ENCODE measurements at regions not wholly inside any gene's neighbourhood (a gene's known extent, or its start where the extent isn't known, plus 50 kb on each side); places are given as distances from the start of the nearest gene placed in this dataset.

DNA sequence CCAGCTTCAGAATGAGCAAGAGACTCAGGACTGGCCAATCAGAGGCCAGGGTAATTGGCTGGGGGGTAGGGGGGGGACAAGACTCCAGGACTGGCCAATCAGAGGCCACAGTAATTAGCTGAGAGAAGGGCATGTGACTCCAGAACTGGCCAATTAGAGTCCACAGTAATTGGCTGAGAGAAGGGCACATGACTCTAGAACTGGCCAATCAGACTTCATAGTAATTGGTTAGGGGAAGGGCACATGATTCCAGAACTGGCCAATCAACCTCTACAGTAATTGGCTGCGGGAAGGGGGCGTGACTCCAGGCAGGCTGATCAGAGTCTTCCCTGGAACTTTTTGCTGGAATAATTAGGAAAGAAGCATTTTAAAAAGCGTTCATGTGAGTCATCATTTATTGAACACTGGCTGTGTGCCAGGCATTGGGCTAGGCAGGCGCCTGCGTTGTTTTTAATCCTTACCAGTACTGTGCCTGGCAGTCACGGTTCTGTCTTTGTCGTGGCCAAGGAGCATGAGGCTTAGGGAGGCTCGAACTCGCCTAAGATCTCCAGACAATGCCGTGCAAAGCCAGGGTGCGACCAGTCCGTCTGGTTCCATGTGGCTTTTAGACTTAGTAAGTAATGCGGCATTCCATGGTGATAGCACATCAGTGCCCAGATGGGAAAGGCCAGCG lies 508.1 kb downstream of the TBC1D22A start:
- Histone ChIP-seq H3K9ac (no peak overlapping the region), H4K20me1 (ENCODE audit: insufficient read depth) (no peaks in the 10 kb centered on the region), H3K4me1 (ENCODE audit: insufficient read depth) (no peaks in the 10 kb centered on the region), H3K79me2 (ENCODE audit: insufficient read depth) (no peaks in the 10 kb centered on the region), H3K27ac (no peak overlapping the region), H3K36me3 (ENCODE audit: low read depth) (no peaks in the 10 kb centered on the region), H3K9me2 (ENCODE audit: insufficient read depth) (no peaks in the 10 kb centered on the region), H3K4me2 (ENCODE audit: unreplicated experiment) (no peak overlapping the region), H2AFZ (no peak overlapping the region), H3K4me3 (no peak overlapping the region), H3K9me3 (ENCODE audit: low read depth) (no peaks in the 10 kb centered on the region), H3K27me3 (replicated peaks; ENCODE audit: insufficient read depth) (peaks cover under 1% of the 10 kb centered on the region; the same call in 1 of the 2 replicates), H3F3A (ENCODE audit: insufficient read depth) (no peaks in the 10 kb centered on the region)
- 75 to 77% methylated on average over 14 of the region's 14 CpGs for WGBS, 2 experiments (ENCODE audit: low coverage in 1 of 2, low lambda C conversion rate in 2 of 2, missing lambda C conversion rate in 2 of 2)
- in situ Hi-C loops (cut with MboI), result no loop called here
- TF ChIP-seq EZH2phosphoT487 (IDR thresholded peaks at IDR 0.05; ENCODE audit: insufficient read depth, low read depth) (no peak), EZH2 (IDR thresholded peaks at IDR 0.05; ENCODE audit: insufficient read depth, poor library complexity, severe bottlenecking) (no peak)
- no peak for DNase-seq

DNA sequence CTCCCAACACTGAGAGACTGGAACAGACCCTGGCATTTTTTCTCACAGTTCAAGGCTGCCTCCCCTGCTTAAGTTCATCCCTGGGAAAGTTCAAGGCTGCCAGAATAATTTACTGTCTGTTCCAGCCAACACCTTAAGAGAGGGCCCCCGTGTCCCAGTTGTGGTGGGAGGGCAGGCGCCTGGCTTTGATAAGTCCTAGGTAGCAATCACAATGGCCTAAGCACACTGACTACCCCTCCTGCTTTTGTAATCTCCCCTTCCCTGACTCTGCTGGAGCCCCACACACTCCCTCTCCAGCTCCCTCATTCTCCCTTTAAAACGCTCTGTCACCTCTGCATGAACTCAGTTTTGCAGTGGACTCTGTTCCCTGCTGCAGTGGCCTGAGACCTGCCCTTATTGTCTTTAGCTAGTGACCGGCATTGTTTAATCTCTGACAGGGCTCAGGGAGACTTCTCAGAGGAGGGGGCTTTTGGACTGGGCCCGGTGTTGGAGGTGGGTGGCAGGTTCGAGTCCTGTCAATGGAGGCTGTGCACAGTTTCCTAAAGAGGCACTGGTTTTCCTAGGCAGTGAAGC lies 507.2 kb downstream of the TBC1D22A start:
- Histone ChIP-seq H3K79me2 (ENCODE audit: insufficient read depth) (no peaks in the 10 kb centered on the region), H3K4me3 (no peak overlapping the region), H3K9ac (no peak overlapping the region), H3K4me1 (ENCODE audit: insufficient read depth) (no peaks in the 10 kb centered on the region), H3F3A (ENCODE audit: insufficient read depth) (no peaks in the 10 kb centered on the region), H3K36me3 (ENCODE audit: low read depth) (no peaks in the 10 kb centered on the region), H3K4me2 (ENCODE audit: unreplicated experiment) (no peak overlapping the region), H3K27ac (no peak overlapping the region), H3K9me2 (ENCODE audit: insufficient read depth) (no peaks in the 10 kb centered on the region), H3K9me3 (ENCODE audit: low read depth) (no peaks in the 10 kb centered on the region), H2AFZ (no peak overlapping the region), H4K20me1 (ENCODE audit: insufficient read depth) (no peaks in the 10 kb centered on the region), H3K27me3 (replicated peaks; ENCODE audit: insufficient read depth) (no peaks in the 10 kb centered on the region)
- no peak for DNase-seq
- TF ChIP-seq EZH2phosphoT487 (IDR thresholded peaks at IDR 0.05; ENCODE audit: insufficient read depth, low read depth) (no peak), EZH2 (IDR thresholded peaks at IDR 0.05; ENCODE audit: insufficient read depth, poor library complexity, severe bottlenecking) (no peak)
- in situ Hi-C loops (cut with MboI), result no loop called here
- WGBS, 2 experiments (ENCODE audit: low coverage in 1 of 2, low lambda C conversion rate in 2 of 2, missing lambda C conversion rate in 2 of 2), result 38 to 45% methylated on average over 6 of the region's 6 CpGs

DNA sequence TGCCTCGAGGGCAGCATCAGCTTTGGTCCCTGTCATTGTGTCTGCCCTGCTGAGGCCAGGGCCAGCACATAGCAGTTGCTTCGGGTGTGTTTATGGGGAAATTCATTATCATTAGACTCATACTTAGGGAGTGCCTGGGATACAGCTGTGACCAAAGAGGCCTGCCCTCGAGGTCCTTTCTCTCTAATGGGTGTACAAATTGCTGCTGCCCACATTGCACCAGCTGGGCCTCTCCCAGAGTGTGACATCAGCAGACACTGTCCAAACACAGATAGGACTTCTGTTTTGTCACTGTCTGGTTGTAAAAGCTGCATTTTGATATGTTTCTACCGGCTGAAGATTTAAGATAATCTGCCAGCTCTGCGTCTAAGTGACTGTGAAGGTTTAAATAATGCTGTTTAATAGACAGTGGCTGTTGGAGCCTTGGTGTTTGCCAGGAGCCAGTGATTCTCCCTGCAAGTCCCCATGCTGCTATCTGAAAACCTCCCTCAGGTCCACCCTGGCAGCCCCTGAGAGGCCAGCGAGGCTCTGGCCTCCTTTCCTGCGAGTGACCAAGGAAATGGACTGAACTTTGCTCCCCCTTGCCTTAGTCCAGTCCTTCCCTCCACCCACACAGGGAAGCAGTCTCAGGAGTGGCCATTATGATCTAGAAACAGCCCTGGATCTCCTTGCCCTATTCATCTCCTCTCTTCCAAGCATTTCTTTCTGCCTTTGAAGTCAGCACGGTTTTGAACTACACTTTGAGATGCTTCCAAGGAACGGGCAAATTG lies 505.2 kb downstream of the TBC1D22A start:
- Histone ChIP-seq H3K4me1 (ENCODE audit: insufficient read depth) (no peaks in the 10 kb centered on the region), H3K27me3 (replicated peaks; ENCODE audit: insufficient read depth) (no peaks in the 10 kb centered on the region), H3K36me3 (ENCODE audit: low read depth) (no peaks in the 10 kb centered on the region), H3K27ac (no peak overlapping the region), H4K20me1 (ENCODE audit: insufficient read depth) (no peaks in the 10 kb centered on the region), H3K4me2 (ENCODE audit: unreplicated experiment) (no peak overlapping the region), H3K9ac (no peak overlapping the region), H3K9me3 (ENCODE audit: low read depth) (no peaks in the 10 kb centered on the region), H2AFZ (no peak overlapping the region), H3K4me3 (no peak overlapping the region), H3F3A (ENCODE audit: insufficient read depth) (no peaks in the 10 kb centered on the region), H3K9me2 (ENCODE audit: insufficient read depth) (no peaks in the 10 kb centered on the region), H3K79me2 (ENCODE audit: insufficient read depth) (no peaks in the 10 kb centered on the region)
- TF ChIP-seq EZH2 (IDR thresholded peaks at IDR 0.05; ENCODE audit: insufficient read depth, poor library complexity, severe bottlenecking), result no peak
- TF ChIP-seq EZH2phosphoT487 (IDR thresholded peaks at IDR 0.05; ENCODE audit: insufficient read depth, low read depth), result no peak
- DNase-seq, result no peak
- 23% methylated on average over 9 of the region's 9 CpGs for WGBS, 2 experiments (ENCODE audit: low coverage in 1 of 2, low lambda C conversion rate in 2 of 2, missing lambda C conversion rate in 2 of 2)
- in situ Hi-C loops (cut with MboI), result no loop called here

DNA sequence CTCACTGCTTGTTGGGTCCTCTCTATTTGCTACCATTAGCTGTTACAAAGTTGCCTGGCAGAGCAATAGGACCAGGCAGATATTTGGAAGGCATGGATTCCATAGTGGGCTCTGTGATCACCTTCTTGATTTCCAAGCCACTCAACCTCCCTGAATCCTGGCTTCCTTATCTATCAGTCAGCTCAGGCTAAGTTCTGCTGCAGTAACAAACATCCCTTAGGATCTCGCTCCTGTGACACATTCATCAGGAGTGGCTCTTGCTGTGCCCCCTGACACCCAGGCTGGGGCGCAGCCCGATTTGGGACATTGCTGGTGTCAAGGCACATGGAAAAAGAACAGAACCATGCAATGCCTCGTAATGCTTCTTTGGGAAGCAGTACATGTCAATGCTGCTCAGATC lies 503.9 kb downstream of the TBC1D22A start:
- Histone ChIP-seq H3K27ac (no peak overlapping the region), H3K4me2 (ENCODE audit: unreplicated experiment) (no peak overlapping the region), H4K20me1 (ENCODE audit: insufficient read depth) (no peaks in the 10 kb centered on the region), H3K9me2 (ENCODE audit: insufficient read depth) (no peaks in the 10 kb centered on the region), H3K4me1 (ENCODE audit: insufficient read depth) (no peaks in the 10 kb centered on the region), H3K9me3 (ENCODE audit: low read depth) (no peaks in the 10 kb centered on the region), H2AFZ (no peak overlapping the region), H3F3A (ENCODE audit: insufficient read depth) (no peaks in the 10 kb centered on the region), H3K4me3 (no peak overlapping the region), H3K27me3 (replicated peaks; ENCODE audit: insufficient read depth) (no peaks in the 10 kb centered on the region), H3K36me3 (ENCODE audit: low read depth) (no peaks in the 10 kb centered on the region), H3K79me2 (ENCODE audit: insufficient read depth) (no peaks in the 10 kb centered on the region), H3K9ac (no peak overlapping the region)
- DNase-seq, result no peak
- TF ChIP-seq EZH2 (IDR thresholded peaks at IDR 0.05; ENCODE audit: insufficient read depth, poor library complexity, severe bottlenecking), result no peak
- no peak for TF ChIP-seq EZH2phosphoT487 (IDR thresholded peaks at IDR 0.05; ENCODE audit: insufficient read depth, low read depth)
- in situ Hi-C loops (cut with MboI), result no loop called here
- 13 to 20% methylated on average over 4 of the region's 4 CpGs for WGBS, 2 experiments (ENCODE audit: low coverage in 1 of 2, low lambda C conversion rate in 2 of 2, missing lambda C conversion rate in 2 of 2)
